ENCODE measurements at regions not wholly inside any gene's neighbourhood (a gene's known extent, or its start where the extent isn't known, plus 50 kb on each side); places are given as distances from the start of the nearest gene placed in this dataset.
"Not testable (repeated sequence)": the region's sequence is repeated elsewhere in the genome, so short reads cannot be mapped to it uniquely, and the experiment has no call there.

DNA sequence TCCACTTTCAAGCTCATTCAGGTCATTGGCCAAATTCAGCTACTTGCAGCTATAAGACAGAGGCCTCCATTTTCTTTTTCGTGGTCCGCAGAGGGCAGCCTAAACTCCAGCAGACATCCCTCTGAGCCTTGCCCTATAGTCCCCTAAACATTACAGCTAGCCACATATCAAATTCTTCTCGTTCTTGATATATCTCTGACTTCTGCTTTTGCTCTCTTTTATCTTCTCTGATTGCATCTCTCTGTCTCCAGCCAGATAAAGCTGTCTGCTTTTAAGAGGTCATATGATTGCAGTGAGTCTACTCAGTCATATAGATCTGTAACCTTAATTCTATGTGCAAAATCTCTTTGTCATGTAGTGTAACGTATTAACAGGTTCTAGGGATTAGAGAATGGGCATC is 358.4 kb upstream of the RGS17 start:
- in situ Hi-C loops (cut with HindIII; ENCODE audit: low sequenced_read_pairs) = no loop called here
- DNase-seq (ENCODE audit: low spot score) = no peak

DNA sequence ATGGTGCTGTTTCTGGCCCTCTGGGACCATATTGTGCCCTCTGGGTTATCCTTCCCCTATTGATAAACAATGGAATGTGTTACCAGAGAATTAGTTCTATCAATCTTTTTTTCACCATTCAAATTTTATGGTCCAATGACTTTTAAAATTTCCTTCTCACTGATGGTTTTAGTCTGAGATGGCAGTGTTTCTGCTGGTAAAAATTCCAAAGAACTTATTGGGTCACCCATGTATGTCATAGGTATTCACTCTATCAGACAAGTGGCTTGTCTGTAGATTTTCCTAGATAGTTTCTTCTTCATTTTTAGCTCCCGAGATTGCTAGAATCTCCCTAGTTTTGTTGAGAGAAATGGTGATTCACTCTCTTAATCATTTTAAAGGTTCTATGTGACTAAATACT is 357.2 kb upstream of the RGS17 start:
- DNase-seq (ENCODE audit: low spot score) = no peak
- in situ Hi-C loops (cut with HindIII; ENCODE audit: low sequenced_read_pairs) = no loop called here

DNA sequence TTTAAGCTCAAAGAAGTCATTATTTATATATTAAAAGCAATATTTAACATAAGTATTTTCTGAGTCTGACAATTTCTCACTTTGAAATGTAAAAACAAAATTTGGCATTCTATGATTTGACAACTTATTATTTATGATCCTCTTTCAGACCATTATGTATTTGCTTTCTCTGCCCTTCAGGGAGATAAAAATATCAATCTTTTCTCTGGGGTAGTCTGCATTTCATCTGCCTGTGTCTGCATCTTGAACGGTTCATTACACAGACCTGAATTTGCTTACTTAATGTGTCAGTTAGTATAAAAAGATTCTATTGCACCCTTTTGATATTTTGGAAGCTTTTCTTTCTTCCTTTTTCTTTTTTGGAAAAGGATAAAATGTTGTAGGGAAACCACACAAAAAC is 354.0 kb upstream of the RGS17 start:
- DNase-seq (ENCODE audit: low spot score) = no peak
- in situ Hi-C loops (cut with HindIII; ENCODE audit: low sequenced_read_pairs) = no loop called here

DNA sequence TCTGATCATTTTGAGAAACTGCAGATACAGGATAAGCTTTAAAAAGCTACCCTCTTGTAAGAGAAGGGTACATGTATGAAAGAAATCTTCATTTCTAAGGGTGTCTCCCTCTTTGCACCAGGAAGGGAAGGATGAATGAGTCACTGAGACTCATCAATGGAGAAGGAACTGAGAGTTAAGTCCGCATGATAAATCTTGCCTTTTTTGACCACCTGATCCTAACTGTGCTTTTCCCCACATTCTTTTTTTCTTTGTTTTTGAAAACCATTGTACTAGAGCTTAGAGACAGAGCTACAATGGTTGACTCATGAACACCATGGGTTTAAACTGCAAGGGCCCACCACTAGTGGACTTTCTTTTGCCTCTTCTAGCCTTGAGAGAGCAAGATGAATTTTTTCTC is 353.0 kb upstream of the RGS17 start:
- in situ Hi-C loops (cut with HindIII; ENCODE audit: low sequenced_read_pairs) = no loop called here
- no peak for DNase-seq (ENCODE audit: low spot score)

DNA sequence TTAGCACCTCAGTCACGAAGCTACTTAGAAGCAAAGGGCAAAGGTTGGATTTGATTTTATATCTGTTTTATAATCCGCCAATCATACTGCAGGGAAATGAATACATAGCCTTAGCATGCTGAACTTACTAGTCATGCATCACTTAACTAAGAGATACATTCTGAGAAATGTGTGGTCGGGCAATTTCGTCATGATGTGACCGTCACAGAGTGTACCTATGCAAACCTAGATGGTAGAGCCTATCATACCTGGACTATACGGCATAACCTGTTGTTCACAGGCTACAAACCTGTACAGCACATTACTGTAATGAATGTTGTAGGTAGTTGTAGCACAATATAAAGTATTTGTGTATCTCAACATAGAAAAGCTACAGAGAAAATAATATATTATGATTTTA is 345.2 kb upstream of the RGS17 start:
- in situ Hi-C loops (cut with HindIII; ENCODE audit: low sequenced_read_pairs) = no loop called here
- no peak for DNase-seq (ENCODE audit: low spot score)

DNA sequence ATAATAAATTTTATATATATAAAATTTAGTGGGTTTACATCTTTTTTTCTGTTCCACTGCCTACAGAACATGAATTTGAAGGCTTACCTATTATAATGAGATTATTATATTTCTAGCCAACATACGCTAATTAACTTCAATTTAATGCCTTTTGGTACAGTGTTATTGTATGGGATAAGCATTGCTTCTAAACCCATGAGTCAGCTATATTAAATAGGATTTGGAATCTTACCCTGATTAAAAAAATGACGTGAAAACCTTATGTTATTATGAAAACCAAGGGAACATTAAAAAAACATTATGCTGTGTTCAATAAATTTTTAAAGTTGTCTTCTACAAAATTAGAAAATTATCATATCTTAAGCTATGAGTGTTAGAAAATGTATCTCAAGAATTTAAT is 334.0 kb upstream of the RGS17 start:
- in situ Hi-C loops (cut with HindIII; ENCODE audit: low sequenced_read_pairs) = no loop called here

DNA sequence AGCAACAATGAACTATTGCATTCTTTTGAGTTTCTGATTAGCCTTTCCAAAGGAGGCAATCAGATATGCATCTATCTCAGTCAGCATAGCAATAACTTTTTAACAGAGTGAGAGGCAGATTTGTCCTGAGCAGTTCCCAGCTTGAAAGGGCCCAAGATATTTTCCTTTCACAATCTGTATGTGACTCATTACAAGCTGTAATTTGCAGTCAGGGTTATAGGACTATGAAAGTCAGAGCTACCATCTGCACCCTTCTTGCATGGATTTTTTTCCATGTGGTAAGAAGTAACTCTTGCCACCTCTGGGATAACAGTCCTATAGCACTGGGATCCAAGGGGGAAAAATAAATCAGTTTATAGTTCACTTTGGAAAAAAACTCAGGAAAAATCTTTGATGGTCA is 318.2 kb upstream of the RGS17 start:
- no peak for DNase-seq (ENCODE audit: low spot score)
- in situ Hi-C loops (cut with HindIII; ENCODE audit: low sequenced_read_pairs) = no loop called here

More for the DNA sequence above, 334.0 kb upstream of the RGS17 start:
- no peak for DNase-seq (ENCODE audit: low spot score)

DNA sequence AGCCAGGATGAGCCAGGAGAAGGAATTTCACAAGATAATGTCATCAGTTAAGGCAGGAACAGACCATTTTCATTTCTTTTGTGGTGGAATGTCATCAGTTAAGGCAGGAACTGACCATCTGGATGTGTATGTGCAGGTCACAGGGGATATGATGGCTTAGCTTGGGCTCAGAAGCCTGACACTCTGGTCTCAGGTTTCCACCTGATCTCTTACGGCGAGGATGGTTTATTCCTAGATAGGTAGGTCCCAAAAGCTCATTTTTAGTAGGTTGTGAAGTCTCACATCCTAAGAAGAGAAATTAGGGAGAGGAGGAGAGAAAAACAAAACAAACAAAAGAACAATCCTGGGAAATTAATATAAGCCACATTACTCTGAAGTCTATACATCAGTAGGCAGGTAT is 311.7 kb upstream of the RGS17 start:
- in situ Hi-C loops (cut with HindIII; ENCODE audit: low sequenced_read_pairs); DNase-seq (ENCODE audit: low spot score): not testable (repeated sequence)

DNA sequence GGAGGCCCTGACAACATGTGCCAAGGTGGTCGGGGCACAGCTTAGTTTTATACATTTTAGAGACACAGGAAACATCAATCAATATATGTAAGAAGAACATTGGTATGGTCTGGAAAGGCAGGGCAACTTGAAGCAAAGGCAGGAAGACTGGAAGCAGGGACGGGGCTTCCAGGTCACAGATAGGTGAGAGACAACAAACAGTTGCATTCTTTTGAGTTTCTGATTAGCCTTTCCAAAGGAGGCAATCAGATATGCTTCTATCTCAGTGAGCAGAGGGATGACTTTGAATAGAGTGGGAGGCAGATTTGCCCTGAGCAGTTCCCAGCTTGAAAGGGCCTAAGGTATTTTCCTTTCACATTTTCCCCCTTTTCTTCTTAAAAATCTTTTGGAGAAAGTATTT is 311.0 kb upstream of the RGS17 start:
- in situ Hi-C loops (cut with HindIII; ENCODE audit: low sequenced_read_pairs) = no loop called here
- no peak for DNase-seq (ENCODE audit: low spot score)

DNA sequence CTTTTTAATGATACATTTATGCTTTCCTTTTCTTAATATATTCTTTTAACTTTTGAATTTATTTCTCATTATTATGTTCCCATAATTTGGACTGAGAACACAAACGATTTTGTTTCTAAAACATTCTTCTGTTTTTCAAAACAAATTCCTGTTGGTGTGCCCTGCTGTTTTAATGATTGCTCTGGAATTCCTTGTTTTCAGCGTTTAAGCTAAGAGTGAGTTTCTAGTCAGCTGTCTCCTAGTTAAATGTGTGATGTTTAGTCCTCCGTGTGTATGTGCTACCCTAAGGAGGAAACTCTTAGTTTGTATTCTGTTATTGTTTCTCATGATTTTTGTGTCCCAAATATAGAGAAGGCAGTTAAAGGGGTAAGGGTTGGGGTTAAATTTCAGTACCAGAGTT is 306.1 kb upstream of the RGS17 start:
- in situ Hi-C loops (cut with HindIII; ENCODE audit: low sequenced_read_pairs) = no loop called here

DNA sequence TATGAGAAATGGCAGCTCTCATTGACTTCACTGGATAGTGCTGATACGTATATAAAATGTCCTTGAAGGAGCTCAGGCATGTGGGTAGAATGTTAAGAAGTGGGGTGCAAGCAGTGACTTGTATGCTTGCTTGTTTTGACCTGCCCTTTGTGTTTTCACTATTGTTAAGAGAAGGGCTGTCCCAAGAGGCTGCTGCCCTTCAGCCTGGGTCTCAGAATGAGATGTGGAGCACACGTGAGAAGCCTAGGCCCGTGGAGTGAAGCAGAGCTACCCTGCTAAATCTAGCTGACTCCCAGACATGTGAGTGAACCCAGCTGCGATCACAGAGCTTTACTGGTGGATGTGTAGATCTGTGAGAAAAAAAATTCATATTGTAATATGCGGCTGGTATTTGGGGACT is 305.3 kb upstream of the RGS17 start:
- in situ Hi-C loops (cut with HindIII; ENCODE audit: low sequenced_read_pairs) = no loop called here
- DNase-seq (ENCODE audit: low spot score) = no peak

More for the DNA sequence above, 306.1 kb upstream of the RGS17 start:
- DNase-seq (ENCODE audit: low spot score) = no peak

DNA sequence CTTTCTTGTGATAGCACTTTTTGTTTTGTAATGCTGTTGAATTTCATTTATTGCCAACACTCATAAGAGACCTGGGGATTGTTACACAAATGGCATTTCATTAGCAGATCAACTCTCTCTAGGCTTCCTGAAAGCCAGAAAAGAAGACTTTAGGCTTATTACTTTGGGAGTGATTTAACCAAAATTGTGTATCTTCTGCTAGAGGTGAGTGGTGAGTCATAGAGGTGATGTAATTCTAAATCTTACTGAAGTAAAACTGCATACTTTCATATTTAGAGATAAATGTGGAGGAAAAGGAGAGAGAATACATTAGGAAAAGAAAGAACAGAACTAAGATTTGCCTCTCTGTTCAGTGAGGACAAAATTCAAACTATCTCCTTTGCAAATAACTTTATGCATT is 304.7 kb upstream of the RGS17 start:
- in situ Hi-C loops (cut with HindIII; ENCODE audit: low sequenced_read_pairs) = no loop called here
- no peak for DNase-seq (ENCODE audit: low spot score)

DNA sequence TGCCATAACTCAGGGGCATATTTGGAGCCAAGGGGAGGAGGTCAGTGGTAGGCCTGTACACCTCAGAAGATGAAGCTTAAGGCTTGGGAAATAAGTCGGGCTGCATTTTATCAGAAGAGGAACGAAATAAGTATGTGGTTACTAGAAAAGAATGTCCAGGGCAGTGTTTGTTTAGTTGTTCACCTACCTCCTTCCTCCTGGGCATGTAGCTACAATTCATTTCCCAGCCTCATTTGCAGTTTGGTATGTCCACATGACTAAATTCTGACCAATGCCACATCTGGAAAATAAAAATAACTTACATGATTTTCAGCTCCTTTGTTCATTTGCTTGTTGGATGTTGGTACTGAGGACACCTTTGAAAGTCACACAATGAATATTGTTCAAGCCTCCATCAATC is 294.5 kb upstream of the RGS17 start:
- in situ Hi-C loops (cut with HindIII; ENCODE audit: low sequenced_read_pairs) = no loop called here
- no peak for DNase-seq (ENCODE audit: low spot score)

DNA sequence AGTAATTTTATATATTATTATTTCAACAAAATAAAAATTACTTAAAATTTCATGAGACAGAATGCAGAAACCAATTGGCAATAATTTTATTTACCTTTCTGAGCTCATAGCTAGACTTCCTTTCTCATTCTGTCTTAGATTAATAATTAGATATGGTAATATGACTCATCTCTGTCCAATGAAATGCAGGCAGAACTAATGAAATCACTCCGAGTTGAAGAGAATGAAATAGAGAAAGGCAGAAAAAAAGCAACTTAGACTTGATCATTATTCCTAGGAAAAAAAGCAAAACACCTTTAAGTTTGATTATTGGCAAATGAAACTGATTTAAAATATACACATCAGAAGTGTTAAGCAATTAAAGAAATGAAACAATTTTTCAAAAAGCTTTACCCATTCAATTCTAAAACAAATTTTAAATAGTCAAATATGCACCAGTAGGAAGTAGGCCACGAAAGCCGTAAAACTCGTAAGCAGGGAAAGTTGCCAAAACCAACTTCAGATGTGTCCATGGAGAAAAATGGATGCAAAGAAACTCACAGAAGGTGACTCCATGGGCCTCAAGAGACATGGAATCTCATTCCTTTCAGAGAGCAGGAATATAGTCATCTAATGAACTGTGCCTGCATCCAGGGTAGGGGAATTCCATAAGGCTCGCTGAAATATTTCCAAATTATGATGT is 293.8 kb upstream of the RGS17 start:
- in situ Hi-C loops (cut with HindIII; ENCODE audit: low sequenced_read_pairs) = no loop called here
- no peak for DNase-seq (ENCODE audit: low spot score)

DNA sequence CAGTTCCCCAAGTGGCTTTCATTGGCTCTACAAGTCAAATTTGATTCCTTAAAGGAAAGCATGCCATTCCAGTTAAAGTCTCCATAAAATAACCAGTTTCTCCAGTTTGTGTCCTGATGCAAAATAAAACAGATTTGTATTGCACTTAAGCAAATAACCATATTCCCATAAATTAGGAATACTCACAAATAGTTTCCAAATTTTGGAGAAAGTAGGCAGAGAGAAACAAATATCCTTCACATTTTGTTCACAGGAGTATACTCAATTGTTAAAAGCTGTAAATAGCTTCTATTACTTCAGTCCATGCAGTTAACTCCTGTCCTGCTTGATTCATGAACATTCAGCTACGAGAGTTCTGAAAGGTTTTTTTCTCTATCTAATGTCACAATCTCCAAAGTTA is 281.4 kb upstream of the RGS17 start:
- no peak for DNase-seq (ENCODE audit: low spot score)
- in situ Hi-C loops (cut with HindIII; ENCODE audit: low sequenced_read_pairs) = no loop called here

DNA sequence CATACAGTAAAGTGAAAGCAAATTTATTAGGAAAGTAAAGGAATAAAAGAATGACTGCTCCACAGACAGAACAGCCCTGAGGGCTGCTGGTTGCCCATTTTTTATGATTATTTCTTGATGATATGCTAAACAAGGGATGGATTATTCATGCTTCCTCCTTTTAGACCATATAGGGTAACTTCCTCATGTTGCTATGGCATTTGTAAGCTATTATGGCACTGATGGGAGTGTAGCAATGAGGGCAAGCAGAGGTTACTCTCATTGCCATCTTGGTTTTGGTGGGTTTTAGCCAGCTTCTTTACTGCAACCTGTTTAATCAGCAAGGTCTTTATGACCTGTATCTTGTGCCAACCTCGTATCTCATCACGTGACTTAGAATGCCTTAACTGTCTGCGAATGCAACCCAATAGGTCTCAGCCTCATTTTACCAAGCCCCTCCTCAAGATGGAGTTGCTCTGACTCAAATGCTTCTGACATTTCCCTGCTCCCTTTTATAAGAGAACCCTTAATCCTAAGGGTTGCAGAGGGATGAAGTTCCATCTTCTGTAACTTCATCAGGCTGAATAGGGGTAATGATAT is 280.1 kb upstream of the RGS17 start:
- in situ Hi-C loops (cut with HindIII; ENCODE audit: low sequenced_read_pairs) = no loop called here
- no peak for DNase-seq (ENCODE audit: low spot score)

DNA sequence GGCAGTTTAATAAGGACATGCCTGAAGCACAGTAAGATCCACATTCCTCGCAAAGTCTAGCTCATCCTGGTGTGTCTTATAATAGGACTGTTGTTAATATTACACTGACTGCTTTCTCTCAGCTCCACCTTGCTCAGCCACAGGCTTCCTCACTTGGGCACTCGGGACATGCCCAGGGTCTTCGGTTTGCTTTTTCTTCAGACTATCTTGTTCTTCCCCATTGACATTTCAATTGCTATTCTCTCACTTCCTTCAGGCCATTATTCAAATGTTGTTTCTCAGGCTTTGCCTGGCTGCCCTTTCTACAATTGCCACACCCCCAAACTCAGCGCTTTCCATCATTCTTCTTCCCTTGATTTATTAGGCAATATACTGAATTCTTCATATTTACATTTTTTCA is 274.8 kb upstream of the RGS17 start:
- DNase-seq (ENCODE audit: low spot score) = no peak
- in situ Hi-C loops (cut with HindIII; ENCODE audit: low sequenced_read_pairs) = no loop called here

DNA sequence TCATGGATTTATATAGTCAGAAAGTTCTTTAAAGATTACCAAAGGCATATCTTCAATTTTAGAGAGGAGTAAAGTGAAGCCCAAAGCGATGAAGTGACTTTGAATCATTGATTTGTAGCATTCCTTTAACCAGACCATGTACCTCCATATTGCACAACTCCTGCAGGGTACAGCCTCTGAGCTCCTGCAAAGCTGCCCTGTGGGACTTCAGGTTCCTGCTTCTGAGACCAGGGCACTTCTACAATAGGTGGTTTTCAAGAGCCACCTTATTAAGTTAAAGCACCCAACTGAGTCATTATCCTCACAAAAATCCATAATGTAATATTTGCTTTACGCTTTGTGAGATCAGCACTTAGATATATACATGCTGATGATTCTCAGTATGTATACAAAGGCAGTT is 270.7 kb upstream of the RGS17 start:
- in situ Hi-C loops (cut with HindIII; ENCODE audit: low sequenced_read_pairs) = no loop called here
- no peak for DNase-seq (ENCODE audit: low spot score)

DNA sequence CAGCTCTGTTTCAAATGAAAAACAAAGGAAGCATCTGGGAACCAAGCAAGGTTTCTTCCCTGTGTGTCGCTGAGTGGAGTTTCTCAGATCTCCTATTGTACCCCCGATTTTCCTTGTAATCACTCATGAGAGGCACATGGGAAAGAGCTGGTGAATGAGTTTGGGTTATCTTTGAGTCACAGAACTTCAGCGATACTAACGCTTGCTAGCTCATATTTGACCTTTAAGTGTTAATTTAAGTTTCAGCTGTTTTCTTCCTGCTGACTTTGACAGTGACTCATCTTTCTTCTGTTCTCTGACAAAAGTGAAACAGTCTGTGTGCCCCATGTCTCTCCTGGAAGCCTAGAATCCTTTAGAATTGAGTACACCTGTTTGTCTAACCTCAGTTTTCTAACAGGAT is 261.1 kb upstream of the RGS17 start:
- in situ Hi-C loops (cut with HindIII; ENCODE audit: low sequenced_read_pairs) = no loop called here

DNA sequence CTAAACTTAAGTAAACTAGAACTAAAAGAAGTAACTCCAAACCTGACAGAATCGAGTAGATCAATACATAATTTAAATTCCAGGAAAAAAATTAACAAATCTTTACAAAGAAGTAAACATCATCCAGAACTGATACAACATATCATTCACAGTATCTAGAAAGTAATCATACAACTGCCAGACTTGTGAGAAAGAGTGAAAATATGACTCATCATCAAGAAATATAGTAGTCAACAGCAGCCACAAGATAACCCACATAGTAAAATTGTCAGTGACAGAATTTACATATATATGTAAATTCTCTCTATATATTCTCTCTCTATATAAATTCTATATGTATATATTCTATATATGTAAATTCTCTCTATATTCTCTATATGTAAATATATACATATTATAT is 242.8 kb upstream of the RGS17 start:
- in situ Hi-C loops (cut with HindIII; ENCODE audit: low sequenced_read_pairs) = no loop called here
- no peak for DNase-seq (ENCODE audit: low spot score)

More for the DNA sequence above, 261.1 kb upstream of the RGS17 start:
- DNase-seq (ENCODE audit: low spot score) = no peak

DNA sequence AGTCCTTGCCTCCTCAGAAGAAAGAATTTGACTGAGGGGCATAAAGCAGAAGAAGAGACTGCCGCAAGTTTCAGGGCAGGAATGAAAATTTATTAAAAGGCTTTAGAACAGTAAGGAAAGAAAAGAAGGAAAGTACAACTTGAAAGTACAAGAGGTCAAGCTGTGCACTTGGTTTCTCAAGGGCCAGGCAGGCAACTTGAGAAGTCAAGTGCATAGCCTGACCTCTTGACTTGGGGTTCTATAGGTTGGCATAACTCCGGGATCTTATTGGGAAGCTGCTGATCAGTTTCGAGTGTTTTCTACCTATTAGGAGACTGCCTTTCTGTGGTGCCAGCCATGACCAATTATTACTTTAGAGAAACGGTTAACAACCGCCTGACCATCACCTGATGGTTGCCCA is 237.0 kb upstream of the RGS17 start:
- no peak for DNase-seq (ENCODE audit: low spot score)
- in situ Hi-C loops (cut with HindIII; ENCODE audit: low sequenced_read_pairs) = no loop called here

Measured in G401 (cell line).